Spleen (tissue), 11 donors: ENCODE measurements at regions not wholly inside any gene's neighbourhood (a gene's known extent, or its start where the extent isn't known, plus 50 kb on each side); places are given as distances from the start of the nearest gene placed in this dataset.
"Not testable (repeated sequence)": the region's sequence is repeated elsewhere in the genome, so short reads cannot be mapped to it uniquely, and the experiment has no call there.

Experiments used
- DNase-seq: peaks from one replicate; pipeline ENCODE4 v3.0.0-alpha.2; 2020
- H3K27ac ChIP-seq, 8 donors: fragments of 200-600 bp; sonication (generic) in 7 of 8; 1 replicate in 4 of 8; 2 replicates in 4 of 8; pipeline versions ENCODE4 v1.5.0 to v1.8.0; 2016 to 2021; ENCODE audit warnings: inconsistent platforms in 4 of 8, mild to moderate bottlenecking in 4 of 8, moderate library complexity in 1 of 8
- H3K27me3 ChIP-seq, 7 donors: fragments of 200-600 bp; sonication (generic) in 6 of 7; replicated peaks in 1 of 7; 1 replicate in 4 of 7; 2 replicates in 3 of 7; pipeline versions ENCODE4 v1.5.0 to v1.8.0; 2016 to 2021; ENCODE audit warnings: inconsistent platforms in 3 of 7, mild to moderate bottlenecking in 1 of 7
- H3K36me3 ChIP-seq, 6 donors: fragments of 200-600 bp; sonication (generic) in 5 of 6; 1 replicate in 4 of 6; 2 replicates in 2 of 6; pipeline versions ENCODE4 v1.5.0 to v1.8.0; 2016 to 2021; ENCODE audit warnings: inconsistent platforms in 2 of 6
- H3K4me1 ChIP-seq, 6 donors: fragments of 200-600 bp; sonication (generic) in 5 of 6; 1 replicate in 3 of 6; 2 replicates in 3 of 6; pipeline versions ENCODE4 v1.5.0 to v1.8.0; 2016 to 2021; ENCODE audit warnings: inconsistent platforms in 3 of 6
- H3K4me3 ChIP-seq, 8 donors: fragments of 200-600 bp; sonication (generic) in 7 of 8; 1 replicate in 4 of 8; 2 replicates in 4 of 8; pipeline versions ENCODE4 v1.5.0 to v1.8.0; 2016 to 2021; ENCODE audit warnings: inconsistent platforms in 4 of 8, mild to moderate bottlenecking in 4 of 8, moderate library complexity in 2 of 8
- H3K9me3 ChIP-seq, 8 donors: fragments of 200-600 bp; sonication (generic) in 7 of 8; 1 replicate in 4 of 8; 2 replicates in 4 of 8; pipeline versions ENCODE4 v1.5.0 to v1.8.0; 2016 to 2021; ENCODE audit warnings: inconsistent platforms in 4 of 8
- CTCF ChIP-seq, 11 experiments: fragments of 200-600 bp in 7 of 11; fragments of 450-650 bp in 4 of 11; sonication (generic) in 4 of 11; IDR thresholded peaks in 8 of 11; conservative IDR thresholded peaks in 3 of 11; 1 replicate in 7 of 11; 2 replicates in 4 of 11; pipeline versions ENCODE4 v1.4.0 to v1.8.0; 2016 to 2021; ENCODE audit warnings: antibody characterized with exemption in 11 of 11, inconsistent platforms in 4 of 11, mild to moderate bottlenecking in 1 of 11
- POLR2A ChIP-seq, 3 donors: fragments of 450-650 bp; IDR thresholded peaks; one replicate each; pipeline ENCODE4 v1.5.1; 2017; ENCODE audit warnings: antibody characterized with exemption in 3 of 3, mild to moderate bottlenecking in 1 of 3
- POLR2AphosphoS5 ChIP-seq, 3 donors: sonication (generic); formaldehyde crosslinking; IDR thresholded peaks; one replicate each; pipeline ENCODE4 v1.5.1; 2017; ENCODE audit warnings: antibody characterized with exemption in 3 of 3
- WGBS, 5 donors: extraction: QIAGEN DNeasy Blood & Tissue Kit in 3 of 5; methylation state at CpG; one replicate each; pipeline versions ENCODE4 v1.1.5 to v1.1.7; 2013 to 2018; 5-methylcytosine and 5-hydroxymethylcytosine counted together
- intact Hi-C: fragments of 100-400 bp; cut with DNase I; formaldehyde crosslinking; loops from one replicate; pipeline ENCODE4 v1.15.0; 2023; ENCODE audit warnings: low total_unique reads
- donor health status: healthy with polysubstance abuse.
- donor health status: DM: no; HTN: no; CAD: no; lungs with moderate emphysema.
- donor health status: DM: no; HTN: no; CAD: no.
- donor health status: Bipolar disorder and iron deficiency.
- donor health status: healthy.
- donor health status: DM: no; HTN: no; CAD: no.
- donor health status: DM: yes; HTN: yes; CAD: no.

DNA sequence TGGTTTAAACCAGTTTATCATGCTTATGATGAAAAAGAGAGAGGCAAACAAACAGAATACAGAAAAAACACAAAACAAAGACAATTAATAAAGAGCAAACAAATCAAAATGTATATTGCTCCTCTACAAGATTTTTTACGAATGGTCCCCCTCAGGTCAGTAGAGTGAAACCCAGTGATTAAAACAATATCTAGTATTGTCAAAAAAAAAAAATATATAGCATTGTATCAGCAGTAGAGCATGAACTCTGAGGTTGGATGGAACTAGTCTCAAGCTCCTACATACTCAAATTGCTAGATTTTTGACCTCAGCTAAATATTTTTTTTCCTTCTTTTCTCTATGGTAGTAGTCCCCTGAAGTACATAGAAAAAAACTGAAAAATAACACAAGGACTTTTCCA lies 290.3 kb upstream of the LUZP2 start:
- Histone ChIP-seq H3K4me1 (no peaks in the 10 kb centered on the region), H3K36me3 (no peaks in the 10 kb centered on the region), H3K27ac (no peak overlapping the region), H3K4me3 (no peak overlapping the region), H3K27me3 (no peaks in the 10 kb centered on the region), H3K9me3 (peaks cover 0 to 3% (median 0%) of the 10 kb centered on the region in 8 donors)
- TF ChIP-seq POLR2AphosphoS5 (IDR thresholded peaks at IDR 0.05) (no peak), CTCF (IDR thresholded peaks at IDR 0.05 in 8 of 11, conservative IDR thresholded peaks at IDR 0.05 in 3 of 11) (no peak), POLR2A (IDR thresholded peaks at IDR 0.05) (no peak)
- intact Hi-C loops: no loop called here
- no peak for DNase-seq
- 60 to 79% (median 69%) methylated on average over 1 of the region's 1 CpG for WGBS, 5 donors

GRCh38 chr11:24216488-24216887 lies 280.4 kb upstream of the LUZP2 start:
- 37 to 67% (median 44%) methylated on average over 1 of the region's 1 CpG for WGBS, 5 donors
- intact Hi-C loops: no loop called here
- no peak for DNase-seq
- Histone ChIP-seq H3K4me1 (no peaks in the 10 kb centered on the region), H3K9me3 (peaks cover 0 to 25% (median 12%) of the 10 kb centered on the region in 8 donors), H3K4me3 (no peak overlapping the region), H3K27me3 (no peaks in the 10 kb centered on the region), H3K27ac (no peak overlapping the region), H3K36me3 (no peaks in the 10 kb centered on the region)
- TF ChIP-seq POLR2A (IDR thresholded peaks at IDR 0.05) (no peak), POLR2AphosphoS5 (IDR thresholded peaks at IDR 0.05) (no peak), CTCF (IDR thresholded peaks at IDR 0.05 in 8 of 11, conservative IDR thresholded peaks at IDR 0.05 in 3 of 11) (no peak)

- DNase-seq: not testable (repeated sequence)
Measured at GRCh38 chr11:24217319-24217718, 279.5 kb upstream of the LUZP2 start.

DNA sequence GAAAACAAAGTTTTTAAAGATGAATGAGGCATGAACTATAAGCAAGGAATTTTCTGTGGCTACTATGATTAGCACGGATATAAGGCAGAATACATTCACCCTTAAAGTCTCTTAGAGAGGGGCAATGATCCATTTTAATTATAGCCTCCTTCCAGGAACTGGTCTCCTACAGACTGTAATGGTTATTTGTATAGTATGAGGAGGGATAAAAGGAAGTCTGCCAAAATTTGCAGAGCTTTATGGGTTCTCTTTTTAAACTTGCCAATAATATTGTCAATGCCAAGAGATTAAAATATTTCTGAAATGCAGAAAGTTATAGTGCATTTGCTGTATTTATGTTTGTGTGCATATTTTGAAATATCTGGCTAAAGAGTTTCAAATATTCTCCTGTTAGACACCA lies 271.4 kb upstream of the LUZP2 start:
- intact Hi-C loops: no loop called here
- Histone ChIP-seq H3K9me3 (peaks cover 0 to 18% (median 0%) of the 10 kb centered on the region in 8 donors), H3K27ac (no peak overlapping the region), H3K4me3 (no peak overlapping the region), H3K36me3 (no peaks in the 10 kb centered on the region), H3K4me1 (no peaks in the 10 kb centered on the region), H3K27me3 (no peaks in the 10 kb centered on the region)
- TF ChIP-seq POLR2A (IDR thresholded peaks at IDR 0.05) (no peak), POLR2AphosphoS5 (IDR thresholded peaks at IDR 0.05) (no peak)
- DNase-seq: no peak
- 43 to 61% (median 50%) methylated on average over 1 of the region's 1 CpG for WGBS, 5 donors

More at GRCh38 chr11:24217319-24217718, 279.5 kb upstream of the LUZP2 start:
- H3K27me3 ChIP-seq, H3K4me3 ChIP-seq, intact Hi-C loops, H3K27ac ChIP-seq, H3K36me3 ChIP-seq, H3K4me1 ChIP-seq: not testable (repeated sequence)
- WGBS, 5 donors: 83 to 95% (median 86%) methylated on average over 10 to 11 of the region's 11 CpGs
- peaks cover 0 to 27% (median 12%) of the 10 kb centered on the region in 8 donors for H3K9me3 ChIP-seq

DNA sequence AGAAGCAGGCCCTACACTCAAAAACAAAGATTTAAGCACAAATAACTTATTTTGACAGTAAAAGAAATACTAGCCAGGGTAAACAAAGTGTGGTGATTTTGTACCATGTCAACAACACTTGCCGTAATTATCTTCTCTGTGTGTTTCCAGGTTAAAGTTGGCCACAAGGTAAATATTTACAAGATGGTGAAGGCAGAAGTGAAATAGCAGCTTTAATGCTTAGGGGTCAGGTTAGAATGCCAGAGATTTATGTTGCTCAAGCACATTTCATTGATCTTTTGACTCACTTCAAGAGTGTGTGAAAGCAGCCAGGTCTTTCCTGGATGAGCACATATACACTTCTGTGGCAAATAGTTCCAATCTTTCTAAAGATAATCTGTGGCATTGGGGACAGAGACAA lies 270.2 kb upstream of the LUZP2 start:
- H3K9me3 ChIP-seq: peaks cover 0 to 17% (median 0%) of the 10 kb centered on the region in 8 donors
- H3K36me3 ChIP-seq: no peaks in the 10 kb centered on the region
- DNase-seq: no peak
- H3K4me1 ChIP-seq: no peaks in the 10 kb centered on the region
- intact Hi-C loops: no loop called here
- H3K4me3 ChIP-seq: no peak overlapping the region
- no peak overlapping the region for H3K27ac ChIP-seq
- TF ChIP-seq POLR2AphosphoS5 (IDR thresholded peaks at IDR 0.05): no peak
- no peak for TF ChIP-seq POLR2A (IDR thresholded peaks at IDR 0.05)
- TF ChIP-seq CTCF (IDR thresholded peaks at IDR 0.05 in 8 of 11, conservative IDR thresholded peaks at IDR 0.05 in 3 of 11): no peak
- no peaks in the 10 kb centered on the region for H3K27me3 ChIP-seq
- 40 to 92% (median 86%) methylated on average over 1 of the region's 1 CpG for WGBS, 5 donors
